GM12892 (cell line): ENCODE measurements at regions not wholly inside any gene's neighbourhood (a gene's known extent, or its start where the extent isn't known, plus 50 kb on each side); places are given as distances from the start of the nearest gene placed in this dataset.

Experiments
- POLR2AphosphoS5 ChIP-seq: IDR thresholded peaks from 2 replicates; pipeline ENCODE4 v1.6.1; 2011; ENCODE audit warnings: low read depth, low read length, control low read depth
- TAF1 ChIP-seq: IDR thresholded peaks from 2 replicates; pipeline ENCODE4 v1.6.1; 2011; ENCODE audit warnings: low read depth, mild to moderate bottlenecking, control low read depth, low read length, borderline replicate concordance

DNA sequence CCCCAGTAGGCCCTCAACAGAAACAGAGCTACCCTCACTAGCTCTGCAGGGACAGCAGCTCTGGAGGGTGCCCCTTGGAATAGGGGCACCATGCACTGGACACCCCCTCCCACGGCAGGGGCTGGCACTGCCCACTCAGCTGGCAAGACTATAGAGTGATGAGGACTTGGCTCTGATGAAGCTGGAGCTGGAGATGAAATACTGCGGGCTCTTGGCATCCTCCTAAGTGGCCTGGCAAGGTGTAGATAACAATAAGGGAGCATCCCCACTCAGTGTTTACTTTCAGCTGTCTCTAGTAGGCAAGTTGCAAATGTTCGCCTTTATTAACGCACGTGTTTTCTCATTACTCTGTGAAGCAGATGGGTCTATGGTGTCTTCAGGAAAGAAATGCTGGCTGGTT is 92.7 kb downstream of the PDCL3 start:
- TF ChIP-seq TAF1 (no peak), POLR2AphosphoS5 (no peak)
